ENCODE measurements at regions not wholly inside any gene's neighbourhood (a gene's known extent, or its start where the extent isn't known, plus 50 kb on each side); places are given as distances from the start of the nearest gene placed in this dataset.

GRCh38 chrX:20434986-20435385 is 168.3 kb upstream of the RPS6KA3 start:
- no peak for DNase-seq

- no peak for DNase-seq
Measured at GRCh38 chrX:20433388-20433775, 166.7 kb upstream of the RPS6KA3 start.

GRCh38 chrX:20432746-20433387 is 166.2 kb upstream of the RPS6KA3 start:
- DNase-seq, result no peak

GRCh38 chrX:20432048-20432447 is 165.3 kb upstream of the RPS6KA3 start:
- DNase-seq, result no peak

GRCh38 chrX:20431486-20431885 is 164.8 kb upstream of the RPS6KA3 start:
- no peak for DNase-seq

DNA sequence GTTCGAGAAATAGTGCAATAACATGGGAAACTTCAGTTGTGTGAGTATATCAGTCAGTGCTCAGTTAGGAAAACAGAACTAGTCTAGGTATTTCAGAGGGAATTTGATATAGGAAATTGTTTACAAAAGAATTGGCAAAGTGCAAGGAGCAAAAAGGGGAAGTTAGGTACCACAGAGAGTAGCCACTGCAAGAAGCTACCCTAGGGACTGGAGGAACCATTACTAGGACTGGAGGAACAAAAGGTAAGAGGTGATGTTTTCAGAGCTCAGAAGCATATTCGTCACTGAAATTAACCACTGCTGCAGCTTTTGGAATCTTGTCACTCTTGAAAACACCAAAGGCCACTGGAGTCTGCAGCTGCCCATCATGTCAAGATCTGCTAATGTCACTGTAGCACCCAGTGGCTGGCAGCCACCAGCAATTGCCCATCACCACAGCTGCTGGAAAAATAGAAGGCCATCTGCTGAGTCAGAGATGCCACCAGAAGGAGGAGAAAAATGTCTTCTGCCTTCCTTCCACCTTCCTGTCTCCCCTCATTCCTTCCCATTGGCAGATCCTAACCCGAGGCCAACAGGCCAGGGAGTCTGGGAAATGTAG is 160.6 kb upstream of the RPS6KA3 start:
- no peak for DNase-seq

DNA sequence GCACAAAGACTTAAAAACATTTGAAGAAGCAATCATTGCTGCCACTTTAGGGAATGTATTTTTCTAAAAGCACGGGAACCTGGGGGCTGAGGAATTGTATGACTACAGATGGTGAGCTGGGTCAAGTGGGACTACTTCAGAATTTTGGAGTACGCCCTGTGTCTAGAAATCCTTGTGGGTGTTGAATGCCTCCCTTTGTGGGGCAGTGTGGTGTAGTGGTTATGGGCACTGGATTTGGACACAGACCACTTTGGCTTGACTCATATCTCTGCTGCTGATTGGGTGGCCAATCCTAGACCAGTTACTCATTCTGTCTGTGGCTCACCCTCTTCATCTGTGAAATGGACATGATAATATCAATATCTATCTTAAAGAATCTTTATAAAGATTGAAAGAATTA is 155.0 kb upstream of the RPS6KA3 start:
- DNase-seq, result no peak

- DNase-seq, result no peak
Measured at GRCh38 chrX:20421275-20421674, 154.6 kb upstream of the RPS6KA3 start.

DNA sequence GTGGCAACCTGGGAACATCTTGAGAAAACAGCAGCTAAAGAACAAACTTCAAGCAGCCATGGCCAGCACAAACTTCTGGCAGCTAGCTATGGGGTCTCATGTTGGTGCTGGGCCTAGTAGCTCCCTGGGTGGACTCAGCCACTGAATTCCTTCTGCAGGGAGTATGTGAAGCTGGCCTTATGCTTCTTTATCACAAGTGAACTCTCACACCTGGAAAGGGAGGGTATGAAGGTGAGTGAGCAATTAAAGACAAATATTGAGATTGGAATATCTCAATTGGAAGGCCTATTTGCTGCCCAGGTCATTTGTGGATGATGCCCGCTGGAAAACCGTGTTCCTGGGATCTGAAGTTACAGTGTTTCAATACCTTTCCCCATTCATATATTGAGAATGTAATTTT is 153.3 kb upstream of the RPS6KA3 start:
- no peak for DNase-seq

DNA sequence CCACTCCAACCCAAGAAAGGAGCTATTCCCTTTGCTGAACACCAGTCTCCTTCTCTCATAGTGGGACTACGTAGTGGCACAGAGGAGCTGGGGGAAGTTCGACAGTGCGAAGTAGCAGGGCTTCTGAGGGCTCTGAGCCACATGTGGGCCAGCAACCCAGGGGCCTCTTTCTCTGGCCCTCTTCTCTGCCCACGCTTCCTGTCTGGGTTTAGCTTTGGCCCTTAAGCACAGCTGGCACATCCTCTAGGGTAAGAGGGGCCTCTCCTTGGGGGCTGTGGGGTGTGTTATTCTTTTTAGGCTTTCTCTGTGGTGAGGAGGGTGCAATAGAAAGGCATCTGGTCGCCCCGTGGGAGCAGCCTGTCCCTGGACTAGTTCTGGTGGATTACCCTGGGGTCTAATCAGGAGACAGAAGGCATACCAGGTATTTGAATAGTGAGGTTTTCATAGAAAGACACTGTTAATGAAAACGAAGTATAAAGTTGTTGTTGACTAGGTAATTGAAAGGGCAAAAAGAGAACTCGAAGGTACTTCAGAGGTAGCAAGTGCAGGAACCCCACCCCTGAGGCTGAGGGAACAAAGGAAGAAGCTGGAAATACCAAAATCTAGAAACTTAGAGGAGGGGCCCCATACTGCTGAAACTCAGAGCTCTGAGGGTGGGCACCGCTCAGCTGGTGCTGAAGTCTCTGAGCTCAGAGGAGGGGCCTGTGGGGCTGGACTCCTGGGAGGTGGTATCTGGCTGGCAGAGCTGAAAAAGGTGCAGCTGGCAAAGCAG is 151.9 kb upstream of the RPS6KA3 start:
- no peak for DNase-seq

- DNase-seq, result no peak
Measured at GRCh38 chrX:20414762-20415445, 148.2 kb upstream of the RPS6KA3 start.

DNA sequence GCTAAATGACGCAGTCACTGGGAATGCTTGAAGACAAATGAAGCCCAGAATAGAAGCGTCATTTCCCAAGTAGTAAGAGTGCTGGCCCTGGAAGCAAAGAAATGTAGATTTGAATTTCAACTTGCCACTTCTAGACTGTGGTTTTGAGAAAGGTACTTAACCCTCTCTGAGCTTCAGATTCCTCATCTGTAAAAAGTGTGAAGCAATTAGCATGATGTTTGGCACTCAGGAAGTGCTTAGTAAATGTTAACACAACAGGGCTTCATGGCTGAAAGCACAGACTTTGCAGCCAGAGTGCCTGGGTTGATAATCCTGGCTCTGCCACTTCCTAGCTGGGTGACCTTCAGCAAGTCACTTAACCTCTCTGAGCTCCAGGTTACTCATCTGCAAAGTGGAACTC is 147.4 kb upstream of the RPS6KA3 start:
- DNase-seq, result no peak

DNA sequence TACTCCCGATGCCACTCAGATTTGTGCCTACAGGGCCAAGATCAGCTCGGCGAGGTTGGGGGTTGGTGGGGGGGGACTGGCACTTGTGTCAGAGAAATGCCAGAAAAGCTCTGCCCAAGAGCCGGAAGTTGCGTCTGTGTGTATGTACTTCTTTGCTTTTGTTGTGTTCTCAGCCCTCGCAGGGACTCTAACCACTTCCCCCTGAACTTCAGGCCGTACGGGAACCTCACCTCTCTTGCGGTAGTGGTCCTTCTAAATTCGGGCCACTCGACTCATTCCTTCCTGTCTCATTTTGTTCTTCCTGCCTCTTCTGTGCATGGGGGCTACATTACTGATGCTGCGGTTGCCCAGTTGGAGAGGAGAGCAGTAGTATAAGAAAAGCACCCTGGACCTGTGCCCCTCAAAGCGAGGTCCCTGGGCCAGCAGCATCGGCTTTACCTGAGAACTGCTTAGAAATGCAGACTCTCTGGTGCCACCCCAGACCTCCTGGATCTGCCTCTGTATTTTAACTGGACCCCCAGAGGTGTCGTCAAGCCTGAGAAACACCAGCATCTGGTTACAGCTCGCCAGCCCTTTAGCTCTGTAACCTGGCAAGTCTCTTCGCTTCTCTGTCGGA is 146.3 kb upstream of the RPS6KA3 start:
- DNase-seq, result peak in 5 of 56 donors; percentile 0 to 5 (median 1)

DNA sequence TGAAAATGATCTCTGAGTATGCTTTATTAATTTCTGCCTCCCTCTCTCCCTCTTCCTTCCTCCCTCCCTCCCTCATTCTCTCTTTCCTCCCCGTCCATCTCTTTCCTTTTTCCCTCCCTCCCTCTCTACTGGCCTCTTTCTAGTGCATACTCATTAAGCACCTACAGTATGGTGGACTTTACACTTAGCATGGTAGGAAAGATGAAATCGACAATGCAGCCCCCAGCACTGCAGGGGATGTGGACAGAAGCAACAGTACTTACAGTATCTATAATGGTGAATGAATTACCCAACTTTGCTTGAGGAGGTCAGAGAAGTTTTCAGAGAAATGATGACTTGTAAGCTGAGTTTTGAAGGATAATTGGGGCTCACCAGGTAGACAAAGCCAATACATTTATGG is 143.8 kb upstream of the RPS6KA3 start:
- DNase-seq, result no peak

DNA sequence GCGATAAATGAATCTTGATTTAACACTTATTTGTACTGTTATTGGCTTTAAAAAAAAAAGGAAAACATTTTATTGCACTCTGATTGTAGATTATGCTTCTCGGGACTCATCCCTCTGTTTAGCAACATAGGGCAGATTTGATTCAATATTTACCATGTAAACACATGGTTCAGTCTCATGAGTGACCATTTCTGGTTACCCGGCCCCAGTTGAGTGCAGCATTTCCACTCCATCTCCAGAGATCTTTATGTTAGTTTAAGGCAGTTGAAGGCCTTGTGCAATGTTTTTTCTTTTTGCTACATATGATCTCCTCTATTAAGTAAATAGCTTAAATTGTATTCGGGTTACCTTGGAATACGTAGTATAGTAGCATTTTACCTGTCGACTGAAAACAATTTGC is 143.3 kb upstream of the RPS6KA3 start:
- no peak for DNase-seq

DNA sequence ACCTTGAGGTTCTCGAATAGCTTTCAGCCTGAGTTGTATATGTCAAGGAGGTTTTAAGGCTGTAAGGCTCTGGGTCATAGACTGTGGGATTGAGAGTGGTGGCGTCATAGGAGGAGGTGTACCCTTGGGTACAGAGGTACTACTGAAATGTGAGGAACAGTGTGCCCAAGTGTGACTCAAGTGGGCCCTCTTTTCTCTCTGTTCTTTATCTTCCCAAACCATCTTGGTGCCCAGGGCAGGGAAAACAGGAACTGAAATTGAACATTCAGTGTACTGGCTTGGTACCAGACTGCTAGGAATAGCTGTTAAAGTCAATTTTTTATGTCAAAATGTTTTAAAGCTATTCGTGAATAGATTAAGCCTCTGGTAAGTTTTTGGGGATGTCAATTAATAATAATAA is 136.2 kb upstream of the RPS6KA3 start:
- DNase-seq, result no peak

DNA sequence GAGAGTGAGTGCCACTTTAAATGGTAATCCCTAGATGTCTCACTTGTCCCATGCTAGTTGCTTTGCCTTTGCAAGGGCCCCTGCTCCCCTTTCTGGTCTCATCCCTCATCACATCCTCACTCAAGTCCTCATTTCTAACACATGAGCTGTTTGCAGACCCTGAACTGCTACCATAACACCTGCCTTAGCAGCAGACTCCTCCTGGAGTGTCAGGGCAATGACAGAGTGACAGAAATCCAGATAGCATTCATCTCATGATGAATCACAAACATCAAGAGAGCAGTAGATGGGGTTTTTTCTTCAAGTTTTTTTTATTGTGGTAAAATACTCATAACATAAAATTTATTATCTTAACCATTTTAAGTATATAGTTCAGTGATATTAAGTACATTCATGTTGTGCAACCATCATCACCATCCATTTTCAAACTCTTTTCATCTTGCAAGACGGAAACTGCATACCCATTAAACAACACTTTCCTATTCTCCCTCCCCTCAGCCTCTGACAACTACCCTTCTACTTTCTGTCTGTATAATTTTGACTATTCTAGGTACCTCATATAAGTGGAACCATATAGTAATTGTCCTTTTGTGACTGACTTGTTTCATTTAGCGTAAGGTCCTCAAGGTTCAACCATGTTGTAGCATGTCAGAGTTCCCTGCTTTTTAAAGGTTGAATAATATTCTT is 133.2 kb upstream of the RPS6KA3 start:
- no peak for DNase-seq

DNA sequence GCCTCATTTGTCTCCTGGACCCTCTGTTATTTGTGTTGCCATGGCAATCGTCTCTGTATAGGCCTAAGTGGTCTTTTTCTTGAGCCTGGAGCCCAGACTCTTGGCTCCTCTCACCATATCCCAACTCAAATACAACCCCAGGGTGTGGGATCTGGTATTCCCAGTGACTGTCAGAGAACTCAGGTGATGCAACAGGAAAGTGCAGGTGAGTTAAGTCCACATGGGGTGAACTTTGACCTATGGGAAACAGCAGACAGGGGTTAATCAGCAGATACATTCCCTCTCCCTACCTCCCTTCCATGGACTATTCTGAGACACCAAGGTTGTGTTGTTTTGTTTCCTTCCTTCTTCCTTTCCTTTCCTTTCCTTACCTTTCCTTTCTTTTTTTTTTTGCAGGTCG is 130.9 kb upstream of the RPS6KA3 start:
- no peak for DNase-seq

GRCh38 chrX:20394451-20394850 is 127.7 kb upstream of the RPS6KA3 start:
- no peak for DNase-seq

- DNase-seq, result no peak
Measured at GRCh38 chrX:20393944-20394343, 127.2 kb upstream of the RPS6KA3 start.

DNA sequence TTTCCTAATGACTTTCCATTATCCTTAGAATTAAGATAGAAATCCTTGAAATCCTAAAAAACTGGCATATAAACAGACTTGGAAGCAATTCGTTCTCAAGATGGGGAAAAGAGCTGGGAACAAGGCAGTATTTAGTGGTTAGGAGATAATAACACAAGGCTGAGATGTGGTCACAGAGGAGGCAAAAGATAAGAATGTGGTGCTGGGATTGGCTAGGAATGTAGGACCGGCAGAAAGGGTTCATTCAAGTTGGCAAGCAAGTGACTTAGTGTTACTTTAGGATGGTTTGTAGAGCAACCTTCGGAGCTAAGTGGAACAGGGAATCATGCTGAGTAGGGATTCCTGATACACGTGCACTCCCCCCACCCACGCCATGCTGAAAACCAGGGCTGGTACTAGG is 121.9 kb upstream of the RPS6KA3 start:
- DNase-seq, result no peak

Data from nucleus accumbens (tissue), 56 donors.